Breast epithelium (tissue), 3 donors: ENCODE measurements at regions not wholly inside any gene's neighbourhood (a gene's known extent, or its start where the extent isn't known, plus 50 kb on each side); places are given as distances from the start of the nearest gene placed in this dataset.

Source experiments
- CTCF ChIP-seq, 3 donors: fragments of 450-650 bp; IDR thresholded peaks; one replicate each; pipeline ENCODE4 v1.5.1; 2016 to 2017; ENCODE audit warnings: antibody characterized with exemption in 3 of 3, mild to moderate bottlenecking in 3 of 3, moderate library complexity in 3 of 3
- POLR2AphosphoS5 ChIP-seq, 3 donors: sonication (generic); formaldehyde crosslinking; IDR thresholded peaks; one replicate each; pipeline ENCODE4 v1.6.1; 2017; ENCODE audit warnings: antibody characterized with exemption in 3 of 3

- TF ChIP-seq POLR2AphosphoS5 (IDR thresholded peaks at IDR 0.05) (no peak), CTCF (IDR thresholded peaks at IDR 0.05) (no peak)
These were observed 103.9 kb upstream of the DIO3 start for GRCh38 chr14:101457301-101457935.
